ENCODE measurements at regions not wholly inside any gene's neighbourhood (a gene's known extent, or its start where the extent isn't known, plus 50 kb on each side); places are given as distances from the start of the nearest gene placed in this dataset.

DNA sequence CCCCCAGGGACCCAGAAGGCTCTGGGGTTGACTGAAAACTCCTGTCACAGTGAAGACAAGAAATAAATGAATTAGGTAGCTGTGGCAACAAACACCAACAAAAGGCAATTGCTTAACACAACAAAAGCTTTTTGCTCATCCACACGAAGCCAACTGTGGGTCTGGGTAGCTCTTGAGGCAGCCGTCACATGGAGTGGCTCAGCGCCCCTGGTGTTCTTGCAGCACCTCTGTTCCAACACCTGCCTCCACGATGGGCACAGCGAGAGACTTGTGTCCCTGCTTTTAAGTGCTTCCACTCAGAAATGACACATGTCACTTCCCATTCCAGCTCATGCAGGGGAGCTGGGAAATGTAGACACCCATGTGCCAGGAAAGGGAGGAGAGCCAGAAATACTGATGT, 364.5 kb upstream of the DUSP10 start:
- TF ChIP-seq EZH2 (IDR thresholded peaks at IDR 0.05; ENCODE audit: borderline replicate concordance): no peak
- TF ChIP-seq, protein P1, sequence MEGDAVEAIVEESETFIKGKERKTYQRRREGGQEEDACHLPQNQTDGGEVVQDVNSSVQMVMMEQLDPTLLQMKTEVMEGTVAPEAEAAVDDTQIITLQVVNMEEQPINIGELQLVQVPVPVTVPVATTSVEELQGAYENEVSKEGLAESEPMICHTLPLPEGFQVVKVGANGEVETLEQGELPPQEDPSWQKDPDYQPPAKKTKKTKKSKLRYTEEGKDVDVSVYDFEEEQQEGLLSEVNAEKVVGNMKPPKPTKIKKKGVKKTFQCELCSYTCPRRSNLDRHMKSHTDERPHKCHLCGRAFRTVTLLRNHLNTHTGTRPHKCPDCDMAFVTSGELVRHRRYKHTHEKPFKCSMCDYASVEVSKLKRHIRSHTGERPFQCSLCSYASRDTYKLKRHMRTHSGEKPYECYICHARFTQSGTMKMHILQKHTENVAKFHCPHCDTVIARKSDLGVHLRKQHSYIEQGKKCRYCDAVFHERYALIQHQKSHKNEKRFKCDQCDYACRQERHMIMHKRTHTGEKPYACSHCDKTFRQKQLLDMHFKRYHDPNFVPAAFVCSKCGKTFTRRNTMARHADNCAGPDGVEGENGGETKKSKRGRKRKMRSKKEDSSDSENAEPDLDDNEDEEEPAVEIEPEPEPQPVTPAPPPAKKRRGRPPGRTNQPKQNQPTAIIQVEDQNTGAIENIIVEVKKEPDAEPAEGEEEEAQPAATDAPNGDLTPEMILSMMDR (IDR thresholded peaks at IDR 0.05; ENCODE audit: poor library complexity): no peak

Data from hepatocyte (in vitro differentiated cells).